Common myeloid progenitor, CD34-positive (primary cell): ENCODE measurements at regions not wholly inside any gene's neighbourhood (a gene's known extent, or its start where the extent isn't known, plus 50 kb on each side); places are given as distances from the start of the nearest gene placed in this dataset.
"Not testable (repeated sequence)": the region's sequence is repeated elsewhere in the genome, so short reads cannot be mapped to it uniquely, and the experiment has no call there.

Experiments
- CTCF ChIA-PET: fragments of 350-600 bp; sonication (Branson Sonifier 250); formaldehyde crosslinking; loops from one replicate; lab custom pipeline; 2021; ENCODE audit warnings: antibody characterized with exemption; lab: Charles Lee
- POLR2A ChIA-PET: fragments of 350-600 bp; sonication (Branson Sonifier 250); formaldehyde crosslinking; loops from one replicate; lab custom pipeline; 2021; ENCODE audit warnings: antibody characterized with exemption; lab: Charles Lee
- DNase-seq, 3 donors: peaks; one replicate each; pipeline versions ENCODE4 v3.0.0 to v3.0.0-alpha.2; 2013
- H3K27ac ChIP-seq, 2 experiments: 1 replicate in 1 of 2; 2 replicates in 1 of 2; pipeline ENCODE4 v1.7.0; 2013; ENCODE audit warnings: inconsistent platforms in 2 of 2, low read length in 2 of 2, mild to moderate bottlenecking in 2 of 2, low read depth in 1 of 2, moderate library complexity in 1 of 2; ENCODE audit not compliant: severe bottlenecking in 2 of 2, insufficient read depth in 1 of 2, poor library complexity in 1 of 2
- H3K27me3 ChIP-seq, 5 experiments: replicated peaks in 2 of 5; 1 replicate in 3 of 5; 2 replicates in 2 of 5; pipeline versions ENCODE4 v1.6.1 to v1.7.0; 2013; ENCODE audit warnings: low read length in 4 of 5, mild to moderate bottlenecking in 2 of 5, moderate library complexity in 2 of 5, inconsistent platforms in 1 of 5; ENCODE audit not compliant: insufficient read depth in 5 of 5, control insufficient read depth in 4 of 5
- H3K36me3 ChIP-seq, 4 experiments: 1 replicate in 2 of 4; 2 replicates in 2 of 4; pipeline versions ENCODE4 v1.6.1 to v1.7.0; 2013; ENCODE audit warnings: low read length in 3 of 4, control low read depth in 1 of 4, mild to moderate bottlenecking in 1 of 4; ENCODE audit not compliant: control insufficient read depth in 4 of 4, insufficient read depth in 4 of 4
- H3K4me1 ChIP-seq, 4 experiments: 1 replicate in 3 of 4; 2 replicates in 1 of 4; pipeline versions ENCODE4 v1.6.1 to v1.7.1; 2013; ENCODE audit warnings: low read length in 3 of 4, mild to moderate bottlenecking in 3 of 4, control low read depth in 1 of 4, inconsistent platforms in 1 of 4, moderate library complexity in 1 of 4; ENCODE audit not compliant: control insufficient read depth in 4 of 4, insufficient read depth in 4 of 4; ENCODE audit errors: control extremely low read depth in 1 of 4
- H3K4me3 ChIP-seq, 7 experiments: 1 replicate in 4 of 7; 2 replicates in 3 of 7; pipeline versions ENCODE4 v1.5.1 to v1.7.0; 2013; ENCODE audit warnings: mild to moderate bottlenecking in 7 of 7, low read length in 6 of 7, moderate library complexity in 6 of 7, inconsistent platforms in 2 of 7, low read depth in 2 of 7, control low read depth in 1 of 7; ENCODE audit not compliant: insufficient read depth in 4 of 7, control insufficient read depth in 1 of 7; ENCODE audit errors: extremely low read depth in 1 of 7
- H3K9me3 ChIP-seq, 5 experiments: 1 replicate in 4 of 5; 2 replicates in 1 of 5; pipeline versions ENCODE4 v1.6.1 to v1.7.1; 2013; ENCODE audit warnings: low read length in 4 of 5, mild to moderate bottlenecking in 2 of 5, inconsistent platforms in 1 of 5, low read depth in 1 of 5, moderate library complexity in 1 of 5; ENCODE audit not compliant: control insufficient read depth in 4 of 5, insufficient read depth in 2 of 5; ENCODE audit errors: control extremely low read depth in 1 of 5
- WGBS: methylation state at CpG from one replicate; pipeline ENCODE4 v1.1.5; 2013; ENCODE audit not compliant: insufficient coverage; 5-methylcytosine and 5-hydroxymethylcytosine counted together

DNA sequence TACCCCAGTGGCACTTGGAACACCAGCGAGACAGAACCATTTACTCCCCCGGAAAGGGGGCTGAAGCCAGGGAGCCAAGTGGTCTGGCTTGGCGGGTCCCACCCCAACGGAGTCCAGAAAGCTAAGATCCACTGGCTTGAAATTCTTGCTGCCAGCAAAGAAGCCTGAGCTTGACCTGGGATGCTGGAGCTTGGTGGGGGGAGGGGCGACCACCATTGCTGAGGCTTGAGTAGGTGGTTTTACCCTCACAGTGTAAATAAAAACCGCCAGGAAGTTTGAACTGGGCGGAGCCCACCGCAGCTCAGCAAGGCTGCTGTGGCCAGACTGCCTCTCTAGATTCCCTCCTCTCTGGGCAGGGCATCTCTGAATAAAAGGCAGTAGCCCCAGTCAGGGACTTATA lies 62.8 kb downstream of the RPS24 start:
- H3K27ac ChIP-seq, H3K36me3 ChIP-seq, H3K4me1 ChIP-seq, H3K4me3 ChIP-seq, H3K27me3 ChIP-seq, H3K9me3 ChIP-seq, POLR2A ChIA-PET: not testable (repeated sequence)
- DNase-seq: peak in 2 of 3 donors; percentile 23 to 45
- 68% methylated on average over 7 of the region's 8 CpGs for WGBS
- CTCF ChIA-PET: interaction anchor here (1.1 kb wide), 1 partner anchor 8 kb away, joined by 3 read pairs; no protein-coding TSS in a partner anchor

DNA sequence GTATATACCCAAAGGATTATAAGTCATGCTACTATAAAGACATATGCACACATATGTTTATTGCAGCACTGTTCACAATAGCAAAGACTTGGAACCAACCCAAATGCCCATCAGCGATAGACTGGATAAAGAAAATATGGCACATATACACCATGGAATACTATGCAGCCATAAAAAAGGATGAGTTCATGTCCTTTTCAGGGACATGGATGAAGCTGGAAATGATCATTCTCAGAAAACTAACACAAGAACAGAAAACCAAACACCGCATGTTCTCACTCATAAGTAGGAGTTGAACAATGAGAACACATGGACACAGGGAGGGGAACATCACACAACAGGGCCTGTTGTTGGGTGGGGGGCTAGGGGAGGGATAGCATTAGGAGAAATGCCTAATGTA lies 68.9 kb downstream of the RPS24 start:
- WGBS: no CpG with 5 or more reads among the region's 2 CpGs
- H3K36me3 ChIP-seq, DNase-seq, POLR2A ChIA-PET, H3K27me3 ChIP-seq, H3K9me3 ChIP-seq, H3K4me1 ChIP-seq, H3K4me3 ChIP-seq, H3K27ac ChIP-seq, CTCF ChIA-PET: not testable (repeated sequence)

GRCh38 chr10:78109210-78109609 lies 75.5 kb downstream of the RPS24 start:
- Histone ChIP-seq H3K4me3 (no peak overlapping the region), H3K4me1 (no peaks in the 10 kb centered on the region), H3K27me3 (peaks cover 0 to 1% (median 0%) of the 10 kb centered on the region in 5 experiments), H3K27ac (no peak overlapping the region), H3K36me3 (no peaks in the 10 kb centered on the region), H3K9me3 (peaks cover 0 to 11% (median 2%) of the 10 kb centered on the region in 5 experiments)
- DNase-seq: no peak
- ChIA-PET CTCF (no interaction called here), POLR2A (no interaction called here)
- WGBS: 32% methylated on average over 2 of the region's 2 CpGs

- POLR2A ChIA-PET: no interaction called here
- 88% methylated on average over 6 of the region's 7 CpGs for WGBS
These were observed 81.6 kb downstream of the RPS24 start for GRCh38 chr10:78115135-78115853.

DNA sequence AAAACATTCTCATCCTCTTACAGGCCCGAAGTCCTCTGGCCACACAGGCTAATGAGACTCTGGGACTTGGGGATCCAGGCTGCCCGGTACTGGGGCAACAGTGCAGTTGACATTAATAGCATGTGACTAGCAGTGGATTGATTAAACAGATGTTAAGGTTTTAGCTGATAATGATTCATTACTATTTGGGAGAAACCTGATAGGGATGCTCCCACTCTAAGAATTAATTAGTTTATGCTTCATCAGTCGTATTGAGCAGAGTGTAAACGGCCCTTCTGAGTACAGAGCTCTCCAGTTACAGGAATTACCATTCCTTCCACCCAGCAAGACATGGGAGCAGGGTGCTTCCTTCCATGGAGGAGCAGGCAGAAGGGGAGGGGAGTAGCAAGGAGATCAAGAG lies 82.7 kb downstream of the RPS24 start:
- Histone ChIP-seq H3K36me3 (no peaks in the 10 kb centered on the region), H3K9me3 (peaks cover 0 to 8% (median 2%) of the 10 kb centered on the region in 5 experiments), H3K27me3 (peaks cover 0 to 7% (median 0%) of the 10 kb centered on the region in 5 experiments), H3K27ac (no peak overlapping the region), H3K4me1 (no peaks in the 10 kb centered on the region), H3K4me3 (no peak overlapping the region)
- WGBS: 100% methylated on average over 2 of the region's 4 CpGs
- ChIA-PET POLR2A (no interaction called here), CTCF (no interaction called here)
- DNase-seq: no peak

More at GRCh38 chr10:78115135-78115853, 81.6 kb downstream of the RPS24 start:
- peaks cover 0 to 3% (median 1%) of the 10 kb centered on the region in 5 experiments for H3K9me3 ChIP-seq
- H3K27me3 ChIP-seq: peaks cover 0 to 9% (median 0%) of the 10 kb centered on the region in 5 experiments
- no peak for DNase-seq
- CTCF ChIA-PET: interaction anchor here (0.5 kb wide), 1 partner anchor 20 kb away, joined by 3 read pairs; no protein-coding TSS in a partner anchor
- H3K4me1 ChIP-seq: no peaks in the 10 kb centered on the region
- H3K4me3 ChIP-seq: no peak overlapping the region
- no peaks in the 10 kb centered on the region for H3K36me3 ChIP-seq
- H3K27ac ChIP-seq: no peak overlapping the region

DNA sequence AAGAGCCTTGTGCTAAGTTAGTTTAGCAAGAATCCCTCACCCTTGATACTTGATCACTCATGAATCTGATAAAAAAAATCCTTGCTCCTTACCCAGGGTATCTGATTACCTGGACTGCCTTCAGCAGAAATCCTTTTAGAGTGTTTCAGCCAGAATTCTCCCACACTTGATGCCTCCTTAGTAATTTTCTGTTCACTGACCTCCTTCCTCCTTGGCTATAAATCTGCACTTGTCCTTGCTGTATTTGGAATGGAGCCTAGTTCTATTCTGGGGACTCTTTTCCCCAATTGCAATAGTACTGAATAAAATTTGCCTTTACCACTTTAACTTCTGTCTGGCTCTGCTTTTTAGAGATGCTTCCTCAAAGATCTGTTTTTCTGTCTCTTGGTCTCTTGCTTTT lies 84.9 kb downstream of the RPS24 start:
- H3K4me3 ChIP-seq: no peak overlapping the region
- H3K36me3 ChIP-seq: no peaks in the 10 kb centered on the region
- H3K27me3 ChIP-seq: peaks cover 0 to 7% (median 0%) of the 10 kb centered on the region in 5 experiments
- no peak for DNase-seq
- ChIA-PET POLR2A (no interaction called here), CTCF (no interaction called here)
- no peaks in the 10 kb centered on the region for H3K4me1 ChIP-seq
- H3K27ac ChIP-seq: no peak overlapping the region
- H3K9me3 ChIP-seq: peaks cover 3 to 20% (median 12%) of the 10 kb centered on the region in 5 experiments

DNA sequence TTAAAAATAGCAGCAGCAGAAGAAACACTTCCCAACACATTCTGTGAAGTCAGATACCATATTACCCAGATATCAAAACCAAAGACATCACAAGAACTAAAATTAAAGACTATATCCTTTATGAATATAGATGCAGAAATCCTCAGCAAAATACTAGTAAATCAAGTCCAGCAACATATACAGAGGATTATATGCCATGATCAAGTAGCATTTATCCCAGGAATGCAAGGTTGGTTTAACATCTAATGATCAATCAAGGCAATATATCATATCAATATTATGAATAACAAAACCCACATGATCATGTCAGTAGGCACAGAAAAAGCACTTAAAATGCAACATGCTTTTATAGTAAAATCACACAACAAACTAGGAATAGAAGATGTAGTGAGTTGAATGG lies 88.1 kb downstream of the RPS24 start:
- Histone ChIP-seq H3K36me3 (no peaks in the 10 kb centered on the region), H3K27ac (no peak overlapping the region), H3K27me3 (peaks cover 0 to 6% (median 0%) of the 10 kb centered on the region in 5 experiments), H3K9me3 (peaks cover 3 to 22% (median 14%) of the 10 kb centered on the region in 5 experiments), H3K4me3 (no peak overlapping the region), H3K4me1 (no peaks in the 10 kb centered on the region)
- no peak for DNase-seq
- ChIA-PET POLR2A (no interaction called here), CTCF (no interaction called here)
